Keratinocyte (primary cell): ENCODE measurements at regions not wholly inside any gene's neighbourhood (a gene's known extent, or its start where the extent isn't known, plus 50 kb on each side); places are given as distances from the start of the nearest gene placed in this dataset.

Experiments used
- CTCF ChIP-seq, 3 experiments: IDR thresholded peaks in 1 of 3; conservative IDR thresholded peaks in 1 of 3; optimal IDR thresholded peaks in 1 of 3; 2 replicates in 2 of 3; 3 replicates in 1 of 3; pipeline versions ENCODE3 to v1.5.1; 2011; ENCODE audit warnings: low read length in 3 of 3, mild to moderate bottlenecking in 3 of 3, moderate library complexity in 2 of 3, control low read depth in 1 of 3, inconsistent platforms in 1 of 3; ENCODE audit not compliant: insufficient read depth in 2 of 3; ENCODE audit errors: extremely low read depth in 1 of 3
- EZH2 ChIP-seq: IDR thresholded peaks from one replicate; pipeline ENCODE4 v1.6.1; 2012; ENCODE audit warnings: inconsistent platforms, mild to moderate bottlenecking, low read length, moderate library complexity

GRCh38 chrX:13248867-13249486 lies 70.9 kb downstream of the ATXN3L start:
- no peak for TF ChIP-seq EZH2
- TF ChIP-seq CTCF (optimal IDR thresholded peaks at IDR 0.05 in 1 of 3, IDR thresholded peaks at IDR 0.05 in 1 of 3, conservative IDR thresholded peaks at IDR 0.05 in 1 of 3; ENCODE audit: extremely low read depth in 1 of 3, insufficient read depth in 2 of 3, low read length in 3 of 3): no peak
